GM18511 (cell line): ENCODE measurements at regions not wholly inside any gene's neighbourhood (a gene's known extent, or its start where the extent isn't known, plus 50 kb on each side); places are given as distances from the start of the nearest gene placed in this dataset.
"Not testable (repeated sequence)": the region's sequence is repeated elsewhere in the genome, so short reads cannot be mapped to it uniquely, and the experiment has no call there.

ENCODE experiments used
- ATAC-seq: cut with Tn5 transposase; IDR thresholded peaks from one replicate; pipeline ENCODE4 v1.9.1; 2021; ENCODE audit warnings: mild to moderate bottlenecking, moderate library complexity; ENCODE audit not compliant: unreplicated experiment

- ATAC-seq: not testable (repeated sequence)
Observed at GRCh38 chrX:42342981-42343380, 419.6 kb upstream of the CASK start.
